GM21576 (cell line): ENCODE measurements at regions not wholly inside any gene's neighbourhood (a gene's known extent, or its start where the extent isn't known, plus 50 kb on each side); places are given as distances from the start of the nearest gene placed in this dataset.

Source experiments
- ATAC-seq: cut with Tn5 transposase; IDR thresholded peaks from one replicate; pipeline ENCODE4 v1.9.1; 2021; ENCODE audit warnings: mild to moderate bottlenecking, moderate library complexity; ENCODE audit not compliant: unreplicated experiment

GRCh38 chr11:91688672-91689071, 535.9 kb upstream of the FAT3 start:
- ATAC-seq: no peak

- ATAC-seq: no peak
Measured at GRCh38 chr11:91686700-91687099, 537.9 kb upstream of the FAT3 start.

GRCh38 chr11:91686281-91686680, 538.3 kb upstream of the FAT3 start:
- no peak for ATAC-seq

- no peak for ATAC-seq
Measured at GRCh38 chr11:91673705-91674104, 550.9 kb upstream of the FAT3 start.

DNA sequence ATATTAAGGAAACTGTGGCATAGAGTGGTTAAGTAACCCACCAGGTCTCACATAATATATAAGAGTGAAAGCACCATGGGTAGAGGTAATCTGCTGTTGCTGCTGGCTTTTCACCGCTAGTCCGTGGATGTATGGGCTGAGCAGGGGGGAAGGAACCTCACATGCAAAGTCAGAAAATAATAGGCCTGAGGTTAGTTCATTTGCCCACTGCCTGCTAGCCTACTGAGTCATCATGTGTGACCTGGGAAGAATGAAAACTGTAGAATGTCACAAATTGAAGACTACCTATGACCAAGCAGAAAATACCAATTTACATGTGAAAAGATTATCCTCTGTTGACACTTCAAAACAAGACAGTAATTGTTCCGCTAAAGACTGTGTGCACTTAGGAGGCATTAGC, 560.1 kb upstream of the FAT3 start:
- no peak for ATAC-seq

DNA sequence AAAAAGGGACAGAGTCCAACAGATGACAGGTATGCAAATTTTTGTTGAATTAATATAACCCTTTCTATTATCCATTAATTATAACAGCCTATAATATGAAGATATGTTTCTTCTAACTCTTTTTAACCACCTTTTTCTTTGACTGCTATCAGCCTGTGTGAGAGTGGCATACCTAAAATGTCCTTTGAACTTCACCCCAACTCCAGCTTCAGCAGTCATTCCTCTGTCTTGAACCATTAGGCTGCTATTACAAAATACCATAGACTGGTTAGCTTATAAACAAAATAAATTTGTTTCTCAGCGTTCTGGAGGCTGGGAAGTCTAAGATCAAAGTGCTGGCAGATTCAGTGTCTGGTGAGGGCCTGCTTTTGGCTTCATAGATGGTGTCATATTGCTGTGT, 564.6 kb upstream of the FAT3 start:
- no peak for ATAC-seq

DNA sequence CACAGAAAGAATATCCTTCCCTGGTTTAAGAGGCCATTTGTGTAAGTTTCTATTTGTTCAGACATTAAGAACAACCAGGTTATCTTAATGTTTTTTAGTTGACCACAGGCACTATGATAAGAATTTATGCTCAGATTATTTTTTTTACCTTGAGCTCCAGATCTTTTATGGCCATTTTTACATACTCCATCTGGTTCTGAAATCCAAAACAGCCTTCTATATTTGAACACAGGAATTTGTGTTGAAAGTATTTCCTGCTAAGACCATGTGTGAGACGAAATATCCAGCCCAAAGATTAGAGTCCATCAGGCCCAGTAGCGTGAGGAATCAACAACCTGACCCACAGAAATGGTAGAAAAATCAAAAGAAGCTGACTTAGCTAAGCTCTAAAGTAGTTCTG, 569.9 kb upstream of the FAT3 start:
- no peak for ATAC-seq

- ATAC-seq: no peak
Measured at GRCh38 chr11:91653079-91653754, 571.4 kb upstream of the FAT3 start.

- ATAC-seq: no peak
Measured at GRCh38 chr11:91650802-91651201, 573.8 kb upstream of the FAT3 start.

GRCh38 chr11:91641153-91641552, 583.5 kb upstream of the FAT3 start:
- ATAC-seq: no peak

GRCh38 chr11:91639359-91639758, 585.3 kb upstream of the FAT3 start:
- ATAC-seq: no peak

DNA sequence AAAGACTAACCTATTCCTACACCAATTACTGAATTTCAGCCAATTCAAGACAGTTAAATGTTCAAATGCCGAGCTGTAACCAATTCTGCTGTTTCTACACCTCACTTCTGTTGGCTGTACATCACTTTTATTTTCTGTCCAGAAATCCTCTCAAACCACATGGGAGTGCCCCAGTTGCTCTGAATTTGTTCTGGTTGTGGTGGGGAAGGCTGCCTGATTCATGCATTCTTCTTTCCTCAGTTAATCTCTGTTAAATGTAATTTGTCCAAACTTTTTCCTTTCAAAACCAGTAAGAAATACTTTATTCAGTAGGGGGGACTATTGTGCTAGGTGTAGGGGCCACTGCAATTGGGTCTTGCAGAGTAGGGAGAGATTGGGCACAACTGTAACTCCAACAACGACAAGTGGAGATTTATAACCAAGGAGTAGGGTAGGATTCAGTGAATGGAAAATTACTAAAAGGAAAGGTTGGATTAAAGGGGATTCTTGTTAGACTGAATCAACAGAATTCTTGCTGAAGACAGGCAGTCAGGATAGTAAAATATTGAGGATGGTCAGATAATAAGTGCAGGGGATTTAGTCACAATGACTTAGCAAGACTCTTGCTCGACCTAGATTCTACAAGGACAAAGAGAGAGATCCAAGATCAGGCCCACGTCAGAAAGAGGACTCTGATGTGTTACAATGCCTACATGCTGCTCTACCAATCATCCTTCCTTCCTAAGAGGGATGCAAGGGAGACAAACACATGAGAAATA, 593.5 kb upstream of the FAT3 start:
- ATAC-seq: no peak

DNA sequence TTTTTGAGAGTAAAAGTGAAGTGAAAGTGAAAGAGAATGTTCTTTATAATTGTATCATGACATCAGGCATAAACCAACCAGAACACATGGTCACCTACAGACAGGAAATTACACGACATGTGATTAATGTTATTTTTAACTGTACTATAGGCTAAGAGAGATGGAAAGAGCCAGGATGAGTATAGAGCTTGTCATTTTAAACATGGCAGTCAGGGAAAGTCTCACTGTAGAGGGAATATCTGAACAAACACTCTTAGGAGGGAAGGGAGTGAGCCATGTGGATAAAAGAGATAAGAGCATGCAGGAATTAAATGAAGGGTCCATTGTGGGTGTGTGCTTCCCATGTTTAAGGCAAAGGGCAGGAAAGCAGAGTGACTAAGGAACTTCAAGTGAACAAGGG, 599.1 kb upstream of the FAT3 start:
- ATAC-seq: no peak

- ATAC-seq: no peak
Measured at GRCh38 chr11:91624021-91624420, 600.6 kb upstream of the FAT3 start.

DNA sequence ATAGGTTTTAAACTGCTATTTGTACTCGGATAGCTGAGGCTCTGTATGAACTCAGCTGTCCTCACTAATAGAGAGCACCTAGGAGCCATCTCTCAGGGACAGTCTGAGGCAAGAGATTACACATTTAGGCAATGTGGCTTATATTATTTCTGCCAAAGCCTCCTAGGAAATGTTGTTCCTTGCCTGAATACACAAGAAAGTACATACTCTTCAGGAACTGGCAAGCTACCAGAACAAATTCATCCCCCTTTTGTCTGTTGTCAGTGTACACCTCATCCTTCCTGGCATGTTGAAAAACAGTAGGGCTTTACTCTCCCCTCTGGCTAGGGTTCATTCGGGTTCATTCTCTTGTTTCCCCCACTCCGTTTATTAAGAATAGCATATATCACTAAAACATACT, 615.9 kb upstream of the FAT3 start:
- ATAC-seq: no peak

DNA sequence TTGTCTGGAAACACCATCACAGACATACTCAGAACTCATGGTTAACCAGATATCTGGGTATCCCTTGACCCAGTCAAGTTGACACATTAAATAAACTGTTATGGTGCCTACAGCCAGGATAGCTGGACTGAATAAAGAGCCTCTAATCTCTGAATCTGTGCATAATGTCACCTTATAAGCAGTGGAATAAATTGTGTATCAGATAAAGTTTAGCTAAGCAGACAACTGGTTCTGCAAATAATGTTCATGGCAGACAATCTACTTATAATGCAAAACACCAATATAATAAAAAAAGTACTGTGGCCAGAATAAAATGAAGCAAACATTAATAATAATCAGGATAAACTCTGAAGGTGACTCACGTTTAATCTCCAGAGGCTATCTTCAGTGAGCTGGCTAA, 628.5 kb upstream of the FAT3 start:
- no peak for ATAC-seq

- no peak for ATAC-seq
Measured at GRCh38 chr11:91591021-91591420, 633.6 kb upstream of the FAT3 start.

DNA sequence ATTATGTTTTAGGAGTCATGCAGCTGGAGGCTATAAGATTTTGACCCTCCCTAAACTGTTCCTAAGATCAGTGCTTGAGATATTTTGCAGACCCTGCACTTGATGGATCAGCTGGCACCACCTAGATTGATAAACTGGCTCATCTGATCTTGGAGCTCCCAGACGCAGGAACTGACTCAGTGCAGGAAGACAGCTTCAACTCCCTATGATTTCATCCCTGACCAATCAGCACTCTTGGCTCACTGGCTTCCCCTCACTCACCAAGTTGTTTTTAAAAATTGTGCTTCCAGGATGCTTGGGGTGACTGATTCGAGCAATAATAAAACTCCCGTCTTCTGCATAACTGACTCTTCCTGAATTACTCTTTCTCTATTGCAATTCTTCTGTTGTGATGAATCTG, 637.5 kb upstream of the FAT3 start:
- ATAC-seq: no peak

GRCh38 chr11:91585035-91585801, 639.4 kb upstream of the FAT3 start:
- ATAC-seq: no peak

- ATAC-seq: no peak
Measured at GRCh38 chr11:91563176-91563575, 661.4 kb upstream of the FAT3 start.

- no peak for ATAC-seq
Measured at GRCh38 chr11:91560434-91560833, 664.2 kb upstream of the FAT3 start.

DNA sequence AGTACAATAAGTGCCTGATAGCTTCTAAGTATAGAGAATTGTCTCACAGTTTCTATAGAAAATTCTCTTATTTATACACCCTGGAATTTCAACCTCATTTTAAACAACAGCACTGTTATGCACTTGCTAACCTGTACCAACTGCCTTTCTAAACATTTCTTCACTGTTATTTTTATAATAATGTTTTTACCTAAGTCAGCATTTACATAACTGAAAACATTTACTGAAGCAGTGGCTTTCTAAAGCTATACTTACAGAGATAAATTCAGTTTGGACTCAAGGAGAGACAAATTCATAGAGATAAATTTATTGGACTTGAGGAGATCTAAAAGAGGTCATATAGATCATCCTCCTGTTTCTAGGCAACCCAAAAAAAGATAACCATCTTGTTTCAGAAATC, 686.6 kb upstream of the FAT3 start:
- no peak for ATAC-seq
